GM18867 (cell line): ENCODE measurements at regions not wholly inside any gene's neighbourhood (a gene's known extent, or its start where the extent isn't known, plus 50 kb on each side); places are given as distances from the start of the nearest gene placed in this dataset.
"Not testable (repeated sequence)": the region's sequence is repeated elsewhere in the genome, so short reads cannot be mapped to it uniquely, and the experiment has no call there.

Source experiments
- ATAC-seq: cut with Tn5 transposase; IDR thresholded peaks from one replicate; pipeline ENCODE4 v1.9.1; 2021; ENCODE audit warnings: mild to moderate bottlenecking, moderate library complexity; ENCODE audit not compliant: unreplicated experiment

DNA sequence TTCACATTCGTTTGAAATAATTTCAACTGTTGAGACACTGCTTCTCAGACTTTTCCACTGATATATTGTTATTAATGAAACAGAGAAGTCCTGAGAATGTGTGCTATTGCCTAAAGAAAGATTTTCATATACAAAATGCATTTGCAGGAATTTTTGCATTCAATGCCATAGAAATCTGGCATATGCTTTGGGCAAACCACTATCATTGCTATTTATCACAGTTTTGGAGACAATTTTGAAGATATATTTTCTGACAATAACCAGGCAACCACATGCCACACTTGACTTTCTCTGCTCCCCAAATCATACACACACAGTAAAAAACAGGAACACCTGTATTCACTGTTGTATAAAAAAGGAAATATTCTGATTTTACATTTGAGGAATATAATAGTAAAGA is 1303.7 kb upstream of the IGFBP7 start:
- no peak for ATAC-seq

DNA sequence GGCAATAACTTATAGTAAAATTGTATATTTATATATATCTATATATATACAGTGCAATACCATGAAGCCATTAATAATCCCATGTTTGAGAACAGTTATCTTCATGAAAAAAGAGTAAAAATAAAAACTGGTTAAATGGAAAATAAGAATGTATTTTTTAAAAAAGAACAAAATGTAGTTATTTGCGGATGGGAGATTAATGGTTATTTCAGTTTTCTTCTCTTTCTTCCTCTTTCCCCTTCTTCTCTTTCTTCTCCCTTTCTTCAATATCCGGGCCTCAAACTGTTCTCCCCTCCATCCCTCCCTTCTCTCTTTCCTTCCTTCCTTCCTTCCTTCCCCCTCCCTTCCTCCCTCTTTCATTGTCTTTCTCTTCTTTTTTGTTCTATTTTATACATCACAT is 1301.7 kb upstream of the IGFBP7 start:
- no peak for ATAC-seq

- ATAC-seq, result no peak
These were observed 1296.6 kb upstream of the IGFBP7 start for GRCh38 chr4:58406762-58407161.

- ATAC-seq, result no peak
These were observed 1258.0 kb upstream of the IGFBP7 start for GRCh38 chr4:58368221-58368620.

DNA sequence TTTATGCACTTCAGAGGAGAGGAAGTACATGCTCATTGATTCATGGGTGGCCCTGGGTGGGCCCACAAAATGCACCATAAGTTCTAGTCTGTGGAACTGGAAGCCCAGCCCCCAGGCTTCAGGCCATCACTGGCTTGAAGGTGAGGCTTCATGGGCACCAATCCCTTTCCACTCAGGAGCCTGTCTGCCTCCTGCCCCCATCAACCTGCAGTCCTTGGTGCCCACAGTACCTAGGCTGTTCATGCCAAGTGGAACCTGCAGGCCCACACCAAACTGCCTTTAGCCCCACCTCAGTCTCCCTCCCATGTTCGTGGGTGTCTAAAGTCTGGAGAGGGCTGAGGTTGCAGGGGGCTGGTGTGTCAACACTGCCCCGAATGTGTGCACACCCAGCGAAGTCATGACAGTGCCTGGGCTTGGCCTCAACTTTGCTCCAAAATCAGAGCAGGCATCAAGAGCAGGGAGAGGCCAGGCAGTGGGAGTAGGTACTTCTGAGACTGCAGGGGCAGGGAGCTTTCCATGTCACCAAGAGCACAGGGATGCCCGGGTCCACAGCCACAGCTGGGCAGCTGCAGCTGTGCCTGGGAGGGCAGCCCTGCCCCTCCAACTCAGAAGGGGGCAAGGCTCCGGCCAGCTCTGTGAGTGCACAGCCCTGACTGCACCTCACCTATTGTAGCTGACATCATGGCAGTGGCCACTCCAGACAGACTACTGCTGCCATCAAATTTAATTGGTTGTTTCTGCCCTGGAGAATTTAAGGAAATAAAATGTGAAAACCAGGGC is 1250.4 kb upstream of the IGFBP7 start:
- ATAC-seq, result no peak

DNA sequence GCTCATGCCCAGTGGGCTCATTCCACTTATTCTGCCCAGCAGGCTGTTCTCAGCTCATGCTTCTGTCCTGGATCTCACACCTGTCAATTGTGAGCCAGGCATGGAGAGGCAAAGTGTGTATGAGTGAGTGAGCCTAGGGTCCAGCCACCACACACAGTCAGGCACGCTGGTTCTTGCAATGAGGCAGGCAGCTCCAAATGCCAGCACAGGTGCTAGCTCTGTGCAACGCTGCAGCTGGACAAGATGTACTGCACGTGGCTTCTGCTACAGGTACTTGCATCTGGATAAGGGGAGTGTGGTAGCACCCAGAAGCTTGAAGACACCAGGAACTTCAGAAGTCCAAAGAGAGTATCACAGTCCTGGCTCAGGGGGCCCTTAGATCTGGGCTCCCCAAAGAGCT is 1249.4 kb upstream of the IGFBP7 start:
- no peak for ATAC-seq

DNA sequence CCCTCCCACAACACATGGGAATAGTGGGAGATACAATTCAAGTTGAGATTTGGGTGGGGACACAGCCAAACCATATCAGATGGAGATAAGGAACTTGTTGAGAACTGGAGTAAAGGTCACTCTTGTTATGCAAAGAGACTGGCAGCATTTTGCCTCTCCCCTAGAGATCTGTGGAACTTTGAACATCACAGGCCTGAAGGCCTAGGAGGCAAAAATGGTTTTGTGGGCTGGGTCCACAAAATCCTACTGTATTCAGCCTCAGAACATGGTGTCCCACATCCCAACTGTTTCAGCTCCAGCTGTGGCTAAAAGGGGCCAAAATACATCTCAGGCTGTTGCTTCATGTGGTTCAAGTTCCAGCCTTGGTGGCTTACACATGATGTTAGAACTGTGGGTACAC is 1247.8 kb upstream of the IGFBP7 start:
- ATAC-seq, result no peak

DNA sequence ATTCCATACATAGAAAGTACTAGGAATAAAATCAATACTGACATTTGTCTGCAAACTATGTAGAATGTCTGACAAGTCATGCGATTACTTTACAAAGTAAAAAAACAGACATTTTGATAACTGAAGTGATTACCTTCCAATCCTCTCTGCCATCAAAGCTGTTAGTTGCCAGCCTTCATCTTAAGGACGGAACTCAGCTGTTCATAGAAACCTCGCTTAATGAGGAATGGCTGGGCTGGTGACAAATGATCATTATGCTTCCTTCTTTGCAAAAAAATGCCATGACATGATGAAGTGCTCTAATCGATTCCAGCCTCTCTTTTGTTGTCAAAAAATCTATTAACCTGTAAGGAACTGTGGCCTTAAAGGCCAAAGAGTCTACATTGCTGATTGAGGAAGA is 1214.9 kb upstream of the IGFBP7 start:
- ATAC-seq, result no peak

DNA sequence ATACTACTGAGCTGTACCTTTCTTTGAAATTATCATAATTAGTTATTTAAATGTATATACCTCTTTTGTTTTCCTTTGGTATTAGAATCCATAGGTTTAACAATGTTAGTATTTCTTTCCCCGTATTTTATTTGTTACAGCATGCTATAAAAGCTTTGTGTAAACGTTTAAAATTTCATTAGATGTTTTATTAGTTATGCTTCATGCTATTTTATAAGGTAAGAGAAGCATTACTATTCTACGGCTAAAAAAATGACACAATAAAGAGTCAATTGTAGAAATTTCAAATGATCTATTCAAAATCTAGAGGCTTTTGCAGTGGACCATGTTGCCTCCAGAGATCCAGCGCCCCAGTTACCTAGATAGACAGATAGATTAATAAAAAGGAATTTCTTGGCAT is 1203.3 kb upstream of the IGFBP7 start:
- no peak for ATAC-seq

- no peak for ATAC-seq
These were observed 1193.3 kb upstream of the IGFBP7 start for GRCh38 chr4:58303456-58303855.

- ATAC-seq, result no peak
These were observed 1191.3 kb upstream of the IGFBP7 start for GRCh38 chr4:58301376-58301999.

DNA sequence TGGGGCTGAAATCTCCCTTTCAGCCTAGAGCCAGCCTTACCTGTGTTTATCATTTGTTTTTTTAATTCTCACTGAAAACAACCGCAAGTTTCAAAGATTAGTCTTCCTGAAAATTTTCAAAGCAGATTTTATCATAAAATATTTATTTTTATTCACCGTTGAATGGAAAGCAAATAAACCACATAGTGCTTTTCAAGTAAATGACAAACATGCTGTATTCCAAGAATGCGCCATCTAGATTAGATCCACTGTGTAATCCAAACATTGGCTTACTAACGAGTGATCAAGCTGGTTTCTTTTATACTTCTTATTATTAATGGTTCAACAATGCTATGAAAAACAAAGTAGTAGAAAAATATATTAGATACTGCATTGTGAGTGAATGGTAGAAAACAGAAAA is 1176.2 kb upstream of the IGFBP7 start:
- ATAC-seq, result no peak

DNA sequence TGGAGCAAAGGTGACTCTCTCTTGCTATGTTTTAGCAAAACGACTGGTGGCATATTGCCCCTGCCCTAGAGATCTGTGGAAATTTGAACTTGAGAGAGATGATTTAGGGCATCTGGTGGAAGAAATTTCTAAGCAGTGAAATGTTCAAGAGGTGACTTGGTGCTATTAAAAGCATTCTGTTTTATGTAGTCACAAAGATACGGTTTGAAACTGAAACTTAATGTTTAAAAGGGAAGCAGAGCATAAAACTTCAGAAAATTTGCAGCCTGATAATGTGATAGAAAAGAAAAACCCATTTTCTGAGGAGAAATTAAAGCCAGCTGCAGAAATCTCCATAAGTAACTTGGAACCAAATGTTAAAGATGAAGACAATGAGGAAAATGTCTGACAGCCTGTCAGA is 1170.7 kb upstream of the IGFBP7 start:
- ATAC-seq, result not testable (repeated sequence)

DNA sequence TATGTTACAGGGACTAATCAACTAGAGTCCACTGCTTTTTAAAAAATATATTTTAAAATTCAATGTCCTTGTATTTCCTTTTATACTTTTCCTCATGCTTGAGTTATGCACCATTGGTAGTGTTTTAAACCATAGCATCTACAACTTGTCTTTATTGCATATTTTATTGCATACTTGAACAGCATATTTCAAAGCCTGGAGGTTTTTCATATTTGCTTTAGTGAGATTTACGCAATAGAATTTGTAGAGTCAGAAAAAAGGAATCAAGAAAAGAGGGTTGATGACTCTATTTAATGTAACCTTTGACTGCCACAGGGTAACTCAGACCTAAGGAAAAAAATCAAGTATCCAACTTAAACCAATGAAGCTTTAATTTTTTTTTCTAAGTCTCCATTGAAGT is 1165.7 kb upstream of the IGFBP7 start:
- no peak for ATAC-seq

- no peak for ATAC-seq
These were observed 1164.4 kb upstream of the IGFBP7 start for GRCh38 chr4:58274553-58274952.

DNA sequence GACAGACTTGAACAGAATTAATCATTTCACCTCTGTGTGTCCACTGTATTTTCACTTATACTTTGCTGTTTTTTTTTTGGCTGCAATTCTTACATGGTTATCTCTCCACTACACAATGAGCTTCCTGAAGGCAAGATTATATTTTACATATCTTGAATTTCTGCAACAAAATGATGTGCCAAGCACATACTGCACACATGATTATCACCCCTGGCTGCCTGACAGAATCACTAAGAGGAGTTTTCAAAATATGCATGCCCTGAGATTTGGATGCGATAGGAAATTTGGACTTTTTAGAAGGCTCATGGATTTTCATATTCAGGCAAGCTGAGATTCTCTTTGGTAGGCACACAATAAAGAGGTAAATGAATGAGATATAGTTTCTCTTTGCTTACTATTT is 1162.1 kb upstream of the IGFBP7 start:
- ATAC-seq, result no peak

DNA sequence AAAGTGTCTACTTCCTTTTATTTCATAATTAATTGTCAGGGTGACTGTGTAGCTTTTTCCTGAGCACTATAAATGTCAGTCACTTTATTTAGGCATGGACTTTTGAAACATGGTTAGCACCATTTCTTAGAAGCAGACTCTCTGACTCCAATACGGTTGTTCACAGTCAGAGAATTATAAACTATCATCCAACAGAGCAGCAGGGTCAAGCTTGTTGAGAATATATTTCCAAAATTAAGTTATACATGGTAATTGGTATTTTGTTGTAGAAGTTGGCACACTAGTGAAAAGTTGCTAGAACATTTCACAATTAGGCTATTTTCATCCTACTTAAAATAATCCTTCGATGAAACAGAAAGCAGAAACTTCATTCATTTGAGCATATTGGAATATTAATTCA is 1155.5 kb upstream of the IGFBP7 start:
- ATAC-seq, result no peak

DNA sequence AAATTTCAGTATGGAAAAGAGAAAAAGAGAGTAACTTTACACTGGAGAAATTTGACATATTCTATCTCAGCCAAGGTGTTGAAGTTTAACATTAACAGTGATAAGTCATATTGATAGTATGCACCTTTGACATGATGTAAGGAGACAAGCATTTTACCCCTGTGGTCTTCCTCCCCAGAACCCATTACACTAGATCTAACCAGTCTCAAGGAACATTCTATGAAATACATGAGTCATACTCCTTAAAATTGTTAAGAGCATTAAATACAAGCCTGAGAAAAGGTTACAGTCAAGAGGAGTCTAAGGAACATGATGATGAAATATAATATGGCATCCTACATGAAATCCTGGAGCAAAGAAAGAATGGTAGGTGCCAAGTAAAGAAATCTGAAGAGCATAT is 1151.3 kb upstream of the IGFBP7 start:
- no peak for ATAC-seq

DNA sequence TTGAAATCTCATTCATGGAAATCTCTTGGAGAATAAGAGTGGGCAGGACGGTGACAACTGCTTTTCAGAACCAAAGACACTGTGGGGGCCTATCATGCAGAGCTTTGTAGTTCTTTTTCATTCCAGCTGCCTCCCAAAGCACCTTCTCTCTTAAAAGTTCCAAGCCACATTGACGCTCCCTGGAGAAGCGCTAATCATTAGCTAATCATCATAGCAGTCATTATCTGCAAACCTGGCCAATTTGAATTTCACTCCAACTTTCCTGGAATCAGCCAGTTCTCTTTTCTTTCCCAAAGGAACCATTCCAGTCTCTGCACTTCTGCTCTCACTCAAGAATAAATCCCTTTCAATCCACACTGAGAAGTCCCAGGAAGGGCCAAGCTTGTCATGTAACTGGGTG is 1144.1 kb upstream of the IGFBP7 start:
- ATAC-seq, result no peak

GRCh38 chr4:58252656-58253055 is 1142.5 kb upstream of the IGFBP7 start:
- no peak for ATAC-seq

DNA sequence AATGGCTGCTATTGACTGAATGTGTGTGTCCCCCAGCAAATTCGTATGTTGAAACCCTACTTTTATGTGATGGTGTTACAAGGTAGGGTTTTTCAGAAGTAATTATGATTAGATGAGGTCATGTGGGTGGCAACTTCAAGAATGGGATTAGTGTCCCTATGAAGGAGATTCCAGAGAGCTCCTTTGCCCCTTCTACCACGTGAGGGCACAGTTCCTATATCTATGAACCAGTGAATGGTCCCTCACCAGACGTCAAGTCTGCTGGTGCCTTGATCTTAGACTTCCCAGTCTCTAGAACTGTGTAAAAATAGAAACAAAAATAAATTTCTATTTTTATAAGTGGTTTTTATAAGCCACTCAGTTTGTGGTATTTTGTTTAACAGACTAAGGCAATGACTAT is 1137.6 kb upstream of the IGFBP7 start:
- ATAC-seq, result no peak

DNA sequence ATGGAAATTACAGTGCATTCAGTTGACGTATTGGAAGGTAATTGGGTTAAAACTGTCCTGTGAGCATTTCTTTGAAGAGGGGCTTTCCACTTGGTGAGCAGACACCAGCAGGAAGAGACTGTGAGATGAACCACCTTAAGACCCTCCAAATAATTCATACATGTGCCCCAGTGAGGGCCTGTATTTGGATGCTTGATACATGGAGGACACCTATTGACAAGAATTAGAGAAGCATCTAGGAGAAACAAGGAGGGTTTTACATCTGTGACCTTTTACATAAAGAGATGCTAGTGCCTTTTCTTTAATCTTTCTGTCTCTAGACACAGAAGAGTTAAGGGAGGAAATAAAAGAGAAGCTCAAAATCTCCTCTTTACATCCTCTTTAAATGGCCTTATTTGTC is 1115.3 kb upstream of the IGFBP7 start:
- ATAC-seq, result no peak

DNA sequence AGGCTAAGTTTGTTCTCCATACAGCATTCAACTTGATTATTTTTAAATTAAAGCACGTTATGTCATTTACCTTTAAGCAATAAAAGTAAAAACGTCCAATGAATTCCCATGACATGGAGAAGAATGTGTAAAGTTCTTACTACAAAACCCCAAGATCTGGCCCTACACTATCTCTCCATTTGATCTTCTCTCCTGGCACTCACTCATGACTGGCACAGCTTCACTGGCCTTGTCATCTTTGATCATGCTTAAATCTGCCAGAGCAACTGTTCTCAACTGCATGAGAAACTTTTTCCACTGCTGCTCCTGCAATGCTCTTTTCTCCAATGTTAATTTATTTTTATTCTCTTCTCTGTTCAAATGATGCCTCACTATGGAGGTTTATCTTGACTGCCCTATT is 1109.0 kb upstream of the IGFBP7 start:
- ATAC-seq, result no peak
